Fibroblast of the conjunctiva (primary cell): ENCODE measurements at regions not wholly inside any gene's neighbourhood (a gene's known extent, or its start where the extent isn't known, plus 50 kb on each side); places are given as distances from the start of the nearest gene placed in this dataset.
"Not testable (repeated sequence)": the region's sequence is repeated elsewhere in the genome, so short reads cannot be mapped to it uniquely, and the experiment has no call there.

ENCODE experiments used
- DNase-seq: peaks from one replicate; pipeline ENCODE4 v3.0.0-alpha.2; 2010; ENCODE audit warnings: low read depth

- no peak for DNase-seq
Observed at GRCh38 chr4:33649471-33649870, 2594.8 kb downstream of the ARAP2 start.

- DNase-seq: no peak
Observed at GRCh38 chr4:33650036-33650435, 2594.3 kb downstream of the ARAP2 start.

DNA sequence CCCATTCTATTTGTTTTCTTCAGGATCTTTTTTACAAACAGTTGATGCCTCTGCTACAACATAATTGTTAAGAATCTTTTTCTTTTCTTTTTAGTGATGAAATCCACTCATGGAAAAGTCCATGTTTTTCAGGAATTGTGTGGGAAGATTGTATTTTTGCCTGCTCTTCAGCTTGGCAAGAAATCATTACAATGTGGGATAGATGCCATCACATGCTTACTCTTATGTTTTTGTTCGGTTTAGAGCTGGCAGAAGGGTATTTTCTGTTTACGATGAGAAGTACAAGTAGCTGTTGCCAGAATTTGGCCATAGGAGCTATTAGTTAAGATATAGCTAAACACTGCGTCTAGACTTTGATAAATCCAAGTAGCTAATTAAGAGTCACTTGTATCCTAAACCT is 2585.3 kb downstream of the ARAP2 start:
- DNase-seq: no peak

GRCh38 chr4:33661636-33662035 is 2582.7 kb downstream of the ARAP2 start:
- no peak for DNase-seq

- no peak for DNase-seq
Observed at GRCh38 chr4:33685939-33686338, 2558.4 kb downstream of the ARAP2 start.

DNA sequence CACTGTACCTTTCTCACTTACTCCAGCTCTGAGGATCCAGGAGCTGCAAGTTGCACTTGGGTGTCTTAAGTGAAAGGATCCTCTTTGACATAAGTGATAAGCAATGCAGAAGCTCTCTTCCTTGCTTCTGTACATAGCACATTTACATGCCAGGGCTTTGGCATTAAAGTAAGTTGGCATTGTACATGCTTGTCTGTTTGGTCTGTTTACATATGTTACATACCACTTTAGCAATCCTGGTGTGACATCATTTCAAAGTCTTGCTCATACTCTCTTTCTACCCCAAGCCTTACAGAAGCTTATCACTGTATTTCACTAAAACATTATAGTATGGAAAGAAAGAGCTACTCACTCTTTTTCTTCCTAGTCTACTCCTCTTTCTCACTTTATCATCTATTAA is 2548.3 kb downstream of the ARAP2 start:
- DNase-seq: no peak

GRCh38 chr4:33696586-33696985 is 2547.7 kb downstream of the ARAP2 start:
- DNase-seq: no peak

DNA sequence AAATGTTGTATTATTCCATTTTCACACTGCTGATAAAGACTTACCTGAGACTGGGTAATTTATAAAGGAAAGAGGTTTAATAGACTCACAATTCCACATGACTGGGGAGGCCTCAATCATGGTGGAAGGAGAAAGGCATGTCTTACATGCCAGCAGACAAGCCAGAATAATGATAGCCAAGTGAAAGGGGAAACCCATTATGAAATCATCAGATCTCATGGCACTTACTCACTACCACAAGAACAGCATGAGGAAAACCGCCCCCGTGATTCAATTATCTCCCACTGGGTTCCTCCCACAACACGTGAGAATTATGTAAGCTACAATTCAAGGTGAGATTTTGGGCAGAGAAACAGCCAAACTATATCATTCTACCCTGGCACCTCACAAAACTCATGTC is 2535.1 kb downstream of the ARAP2 start:
- DNase-seq: no peak

- DNase-seq: no peak
Observed at GRCh38 chr4:33711826-33712225, 2532.5 kb downstream of the ARAP2 start.

DNA sequence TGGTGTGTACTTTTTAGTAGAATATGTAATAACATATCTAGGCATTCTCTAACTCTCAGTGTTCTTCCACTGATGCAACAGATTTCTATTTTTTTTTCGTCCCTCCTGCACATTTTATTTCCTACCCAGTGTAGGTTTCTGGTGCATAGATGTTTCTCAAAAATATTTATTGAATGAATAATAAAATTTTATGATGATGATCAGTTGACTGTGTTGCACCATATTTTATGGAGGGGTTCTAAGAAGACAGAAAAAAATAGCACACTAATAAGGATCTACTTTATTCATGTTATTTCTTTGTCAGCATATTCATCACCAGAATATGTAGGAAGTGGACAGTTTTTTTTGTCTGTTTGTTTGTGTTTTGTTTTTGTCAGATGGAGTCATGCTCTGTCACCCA is 2529.3 kb downstream of the ARAP2 start:
- no peak for DNase-seq

DNA sequence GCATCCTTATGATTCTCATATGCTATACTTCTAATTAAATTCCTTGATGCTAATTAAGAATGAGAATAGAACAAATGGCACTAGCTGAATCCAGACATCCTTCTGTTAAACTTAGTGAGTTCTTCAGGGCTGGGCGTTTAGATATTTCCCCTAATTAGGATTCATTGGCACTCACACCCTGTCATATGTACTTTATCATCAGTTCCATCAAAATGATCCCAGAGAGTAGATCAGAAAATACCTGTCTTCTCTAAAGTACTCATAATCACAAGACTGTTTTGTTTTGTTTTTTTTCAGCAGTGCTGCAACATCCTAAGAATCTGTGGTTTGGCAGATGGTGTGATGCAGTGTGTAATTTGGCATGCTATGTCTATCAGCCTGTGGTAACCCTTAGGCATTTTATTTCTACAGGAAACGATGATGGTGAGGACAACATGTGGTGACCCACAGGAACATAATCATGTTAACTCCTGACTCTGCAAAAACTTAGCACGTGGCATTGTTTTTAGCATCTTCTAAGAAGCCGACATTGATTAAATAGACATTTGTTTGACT is 2528.4 kb downstream of the ARAP2 start:
- DNase-seq: peak; percentile 74

- DNase-seq: peak; percentile 14
Observed at GRCh38 chr4:33722254-33722653, 2522.1 kb downstream of the ARAP2 start.

DNA sequence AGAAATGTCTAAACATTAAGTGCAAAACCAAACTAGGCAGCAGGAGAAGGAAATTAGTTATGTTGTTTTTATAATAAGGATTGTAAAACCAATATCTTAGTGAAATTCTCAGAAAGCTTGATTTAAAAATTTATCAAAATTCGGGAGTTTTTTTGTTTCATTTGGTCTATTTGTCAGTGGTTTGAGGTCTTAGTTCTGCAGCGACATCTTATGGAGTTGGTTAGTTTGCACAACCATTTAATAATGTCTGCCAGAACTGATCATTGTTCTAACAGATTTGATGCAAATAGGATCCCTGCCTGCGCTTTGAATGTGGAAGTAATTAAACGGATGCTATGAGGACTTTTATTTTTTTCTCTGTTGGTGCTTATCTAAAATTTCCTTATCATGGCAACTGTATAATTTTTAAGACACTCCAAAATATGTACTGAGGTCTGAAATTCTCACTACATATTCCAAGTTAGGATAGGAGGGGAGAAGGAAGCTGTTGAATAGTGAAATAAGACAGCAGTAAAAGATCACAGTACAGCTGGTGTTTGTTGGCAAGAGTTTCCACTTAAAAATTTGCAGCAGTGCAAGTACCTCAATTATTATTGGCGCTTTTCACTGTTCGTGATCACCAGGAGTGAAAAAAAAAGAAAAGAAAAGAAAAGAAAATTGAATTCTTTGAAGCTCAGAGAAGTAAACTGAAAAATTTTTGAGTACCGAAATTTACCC is 2521.4 kb downstream of the ARAP2 start:
- DNase-seq: peak; percentile 49

DNA sequence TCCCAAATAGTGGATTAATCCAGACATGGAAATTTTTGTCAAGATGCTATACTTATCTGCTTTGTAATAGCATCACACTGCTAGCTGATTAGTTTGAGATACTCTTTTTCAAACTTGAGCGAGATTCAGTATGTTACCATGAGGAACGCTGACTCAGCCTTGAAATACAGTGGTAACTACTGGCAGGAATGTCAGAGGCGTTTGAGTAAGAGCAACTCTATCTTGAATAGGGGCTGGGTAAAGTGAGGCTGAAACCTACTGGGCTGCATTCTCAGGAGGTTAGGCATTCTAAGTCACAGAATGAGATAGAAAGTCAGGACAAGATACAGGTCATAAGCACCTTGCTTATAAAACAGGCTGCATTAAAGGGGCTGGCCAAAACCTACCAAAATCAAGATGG is 2519.6 kb downstream of the ARAP2 start:
- no peak for DNase-seq

- no peak for DNase-seq
Observed at GRCh38 chr4:33725861-33726260, 2518.5 kb downstream of the ARAP2 start.

DNA sequence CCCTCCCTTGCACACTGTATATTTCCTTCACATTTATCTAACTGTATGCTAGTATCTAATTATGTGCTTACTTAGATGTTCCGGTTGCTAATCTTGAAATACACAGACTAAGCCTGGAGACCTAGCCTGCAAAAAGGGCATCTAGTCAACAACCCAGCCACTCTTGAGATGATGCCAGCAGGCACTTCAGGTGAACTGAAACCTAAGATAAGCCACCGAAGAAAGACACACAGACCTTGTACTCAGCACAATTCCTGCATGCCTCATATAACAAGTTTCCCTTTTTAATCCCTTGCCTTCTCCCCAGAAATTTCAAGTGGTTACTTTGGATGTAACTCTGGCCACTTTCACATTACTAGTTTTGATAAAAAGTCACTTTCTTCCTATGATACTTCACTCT is 2506.6 kb downstream of the ARAP2 start:
- no peak for DNase-seq

DNA sequence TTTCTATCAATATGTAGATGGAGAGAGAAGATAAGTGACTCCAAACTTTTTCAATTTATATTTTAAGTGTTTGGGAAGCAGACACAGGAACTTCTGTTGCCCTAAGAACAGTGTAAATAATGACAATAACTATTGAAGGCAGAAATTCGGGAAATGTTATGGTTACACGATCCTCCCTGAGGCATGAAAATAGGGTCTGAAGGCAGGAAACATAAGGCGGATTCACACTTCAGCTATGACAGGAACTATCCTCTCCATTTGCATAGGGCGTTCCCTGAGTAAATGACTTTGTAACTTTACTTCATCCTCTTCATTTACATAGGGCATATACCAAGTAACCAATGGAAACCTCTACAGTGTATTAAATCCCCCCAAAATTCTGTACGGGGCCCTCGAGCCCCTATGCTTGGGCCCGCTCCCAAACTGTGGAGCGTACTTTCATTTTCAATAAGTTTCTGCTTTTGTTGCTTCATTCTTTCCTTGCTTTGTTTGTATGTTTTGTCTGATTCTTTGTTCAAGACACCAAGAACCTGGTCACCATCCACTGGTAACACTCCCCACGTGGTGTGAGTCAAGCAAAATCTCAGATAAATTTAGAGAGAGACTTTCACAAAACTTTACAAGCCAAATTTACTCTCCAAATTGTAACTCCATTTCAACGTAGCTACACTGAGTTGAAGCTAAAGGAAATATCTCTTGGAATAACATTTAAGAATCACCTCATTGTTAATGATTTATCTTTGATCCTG is 2504.3 kb downstream of the ARAP2 start:
- no peak for DNase-seq

DNA sequence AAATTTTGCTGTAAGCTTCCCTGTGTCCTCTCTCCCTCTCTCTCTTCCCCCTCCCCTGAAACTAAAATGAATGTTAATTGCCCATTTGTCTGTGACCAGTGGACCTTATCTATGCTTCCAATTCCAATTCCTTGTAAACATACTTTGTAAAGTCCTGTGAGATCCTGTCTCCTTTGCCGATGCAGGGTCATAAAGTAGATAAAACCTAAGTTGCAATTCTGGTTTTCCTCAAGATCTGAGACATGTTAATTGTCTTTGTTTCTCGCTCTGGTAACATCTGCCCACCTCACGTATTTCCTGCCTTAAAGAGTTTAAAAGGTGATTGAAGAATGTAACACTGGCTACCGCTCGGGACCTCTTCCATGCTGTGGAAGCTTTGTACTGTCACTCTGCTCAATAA is 2503.4 kb downstream of the ARAP2 start:
- not testable (repeated sequence) for DNase-seq

GRCh38 chr4:33746979-33747378 is 2497.3 kb downstream of the ARAP2 start:
- no peak for DNase-seq

DNA sequence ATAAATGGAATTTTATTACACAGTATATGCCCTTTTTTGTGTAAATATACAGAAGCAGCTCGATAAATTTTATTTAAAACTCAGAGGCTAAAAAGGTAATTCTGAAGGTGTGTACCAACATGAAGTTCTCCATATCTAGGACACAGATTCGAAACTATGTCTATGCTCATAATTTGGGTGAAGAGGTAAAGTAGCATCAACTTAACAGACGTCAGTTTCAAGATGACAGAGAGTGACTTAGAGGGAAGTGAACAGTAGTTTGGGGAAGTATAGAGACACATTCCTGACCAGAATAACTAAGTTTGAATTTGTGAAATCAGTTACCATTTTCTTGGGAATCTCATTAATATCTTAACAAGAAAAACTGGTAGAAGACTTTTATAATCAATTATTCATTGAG is 2493.3 kb downstream of the ARAP2 start:
- DNase-seq: no peak

- DNase-seq: no peak
Observed at GRCh38 chr4:33772582-33772981, 2471.7 kb downstream of the ARAP2 start.

GRCh38 chr4:33780952-33781791 is 2463.1 kb downstream of the ARAP2 start:
- DNase-seq: peak; percentile 10

- DNase-seq: no peak
Observed at GRCh38 chr4:33785843-33786242, 2458.5 kb downstream of the ARAP2 start.
